Activated effector memory CD4-positive, alpha-beta T cell treated with anti-CD3 and anti-CD28 coated beads, Interleukin-2, amount 50 U/mL, for 16 hours (primary cell): ENCODE measurements at regions not wholly inside any gene's neighbourhood (a gene's known extent, or its start where the extent isn't known, plus 50 kb on each side); places are given as distances from the start of the nearest gene placed in this dataset.

Experiments
- DNase-seq: peaks from one replicate; pipeline ENCODE4 v3.0.0-alpha.2; 2020

DNA sequence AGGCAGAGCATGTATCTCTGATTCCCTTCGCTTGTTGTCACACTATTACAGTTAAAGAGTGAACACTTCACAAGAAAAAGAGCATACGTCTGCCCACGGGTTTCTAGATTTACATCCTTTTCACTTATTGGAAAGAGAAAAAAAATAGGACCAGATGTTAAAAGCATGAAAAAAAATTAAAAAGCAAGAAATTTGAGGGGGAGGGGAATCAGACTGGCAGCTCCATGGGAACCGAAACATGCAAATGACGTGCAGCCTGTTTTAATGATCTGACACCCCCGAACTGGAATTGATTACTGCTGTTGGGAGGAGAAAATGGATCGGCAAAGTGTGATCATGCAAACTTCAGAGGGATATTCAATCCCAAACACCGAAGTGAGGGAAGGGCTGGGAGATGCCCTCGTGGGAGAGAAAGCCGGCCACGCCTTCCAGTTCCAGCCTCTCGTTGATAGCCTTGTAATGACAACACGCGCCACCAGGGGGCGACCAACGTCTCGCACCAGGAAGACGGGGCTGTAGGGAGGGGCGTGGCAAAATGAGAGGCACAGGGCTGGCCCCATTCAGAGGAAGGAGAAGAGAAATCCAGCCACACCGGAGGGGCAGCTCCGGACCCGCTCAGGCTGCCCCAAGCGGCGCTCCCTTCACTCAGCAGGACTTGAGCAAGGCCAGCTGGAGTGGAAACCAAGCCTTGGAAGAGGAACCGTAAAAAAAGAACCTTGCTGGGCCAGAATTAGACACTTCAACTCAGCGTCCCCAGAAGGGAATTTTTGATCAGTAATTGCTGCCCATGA lies 53.8 kb upstream of the SYT13 start:
- peak; percentile 98 for DNase-seq

- DNase-seq: no peak
Measured at GRCh38 chr11:45337583-45338360, 51.6 kb upstream of the SYT13 start.

- no peak for DNase-seq
Measured at GRCh38 chr11:45336136-45336535, 50.0 kb upstream of the SYT13 start.
